HG03558 (cell line): ENCODE measurements at regions not wholly inside any gene's neighbourhood (a gene's known extent, or its start where the extent isn't known, plus 50 kb on each side); places are given as distances from the start of the nearest gene placed in this dataset.

Experiments used
- ATAC-seq: cut with Tn5 transposase; IDR thresholded peaks from one replicate; pipeline ENCODE4 v1.9.1; 2021; ENCODE audit warnings: moderate number of reproducible peaks; ENCODE audit not compliant: unreplicated experiment; ENCODE audit errors: extremely low read depth

GRCh38 chr15:45919806-45920205 lies 285.0 kb downstream of the SQOR start:
- ATAC-seq = no peak

GRCh38 chr15:45921376-45921775 lies 286.5 kb downstream of the SQOR start:
- no peak for ATAC-seq

- no peak for ATAC-seq
Measured at GRCh38 chr15:45921978-45922377, 287.1 kb downstream of the SQOR start.

- ATAC-seq = no peak
Measured at GRCh38 chr15:45941367-45941766, 306.5 kb downstream of the SQOR start.

- no peak for ATAC-seq
Measured at GRCh38 chr15:45943240-45943639, 308.4 kb downstream of the SQOR start.

- no peak for ATAC-seq
Measured at GRCh38 chr15:45946111-45946510, 311.3 kb downstream of the SQOR start.

GRCh38 chr15:45948181-45948621 lies 313.4 kb downstream of the SQOR start:
- ATAC-seq = no peak

GRCh38 chr15:45958924-45959323 lies 324.1 kb downstream of the SQOR start:
- no peak for ATAC-seq

GRCh38 chr15:45962733-45963132 lies 327.9 kb downstream of the SQOR start:
- ATAC-seq = no peak

GRCh38 chr15:45970542-45970941 lies 335.7 kb downstream of the SQOR start:
- ATAC-seq = no peak

- no peak for ATAC-seq
Measured at GRCh38 chr15:45980366-45980765, 345.5 kb downstream of the SQOR start.

- no peak for ATAC-seq
Measured at GRCh38 chr15:45981625-45982024, 346.8 kb downstream of the SQOR start.

GRCh38 chr15:45991863-45992262 lies 357.0 kb downstream of the SQOR start:
- no peak for ATAC-seq

- ATAC-seq = no peak
Measured at GRCh38 chr15:45993072-45993471, 358.2 kb downstream of the SQOR start.

- ATAC-seq = no peak
Measured at GRCh38 chr15:45993508-45993907, 358.7 kb downstream of the SQOR start.

GRCh38 chr15:45995800-45996199 lies 361.0 kb downstream of the SQOR start:
- no peak for ATAC-seq

- no peak for ATAC-seq
Measured at GRCh38 chr15:46014532-46014931, 379.7 kb downstream of the SQOR start.

GRCh38 chr15:46034755-46035154 lies 399.9 kb downstream of the SQOR start:
- no peak for ATAC-seq

- ATAC-seq = no peak
Measured at GRCh38 chr15:46039703-46040102, 404.9 kb downstream of the SQOR start.

GRCh38 chr15:46041905-46042304 lies 407.1 kb downstream of the SQOR start:
- no peak for ATAC-seq

- no peak for ATAC-seq
Measured at GRCh38 chr15:46059921-46060594, 425.2 kb downstream of the SQOR start.

- no peak for ATAC-seq
Measured at GRCh38 chr15:46061002-46061401, 426.2 kb downstream of the SQOR start.

- no peak for ATAC-seq
Measured at GRCh38 chr15:46077220-46077619, 442.4 kb downstream of the SQOR start.
